ENCODE measurements at regions not wholly inside any gene's neighbourhood (a gene's known extent, or its start where the extent isn't known, plus 50 kb on each side); places are given as distances from the start of the nearest gene placed in this dataset.

GRCh38 chr4:98754736-98755135 is 96.3 kb upstream of the TSPAN5 start:
- TF ChIP-seq, protein P1, sequence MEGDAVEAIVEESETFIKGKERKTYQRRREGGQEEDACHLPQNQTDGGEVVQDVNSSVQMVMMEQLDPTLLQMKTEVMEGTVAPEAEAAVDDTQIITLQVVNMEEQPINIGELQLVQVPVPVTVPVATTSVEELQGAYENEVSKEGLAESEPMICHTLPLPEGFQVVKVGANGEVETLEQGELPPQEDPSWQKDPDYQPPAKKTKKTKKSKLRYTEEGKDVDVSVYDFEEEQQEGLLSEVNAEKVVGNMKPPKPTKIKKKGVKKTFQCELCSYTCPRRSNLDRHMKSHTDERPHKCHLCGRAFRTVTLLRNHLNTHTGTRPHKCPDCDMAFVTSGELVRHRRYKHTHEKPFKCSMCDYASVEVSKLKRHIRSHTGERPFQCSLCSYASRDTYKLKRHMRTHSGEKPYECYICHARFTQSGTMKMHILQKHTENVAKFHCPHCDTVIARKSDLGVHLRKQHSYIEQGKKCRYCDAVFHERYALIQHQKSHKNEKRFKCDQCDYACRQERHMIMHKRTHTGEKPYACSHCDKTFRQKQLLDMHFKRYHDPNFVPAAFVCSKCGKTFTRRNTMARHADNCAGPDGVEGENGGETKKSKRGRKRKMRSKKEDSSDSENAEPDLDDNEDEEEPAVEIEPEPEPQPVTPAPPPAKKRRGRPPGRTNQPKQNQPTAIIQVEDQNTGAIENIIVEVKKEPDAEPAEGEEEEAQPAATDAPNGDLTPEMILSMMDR (IDR thresholded peaks at IDR 0.05), result no peak
- no peak for TF ChIP-seq EZH2 (IDR thresholded peaks at IDR 0.05)
